ENCODE measurements at regions not wholly inside any gene's neighbourhood (a gene's known extent, or its start where the extent isn't known, plus 50 kb on each side); places are given as distances from the start of the nearest gene placed in this dataset.

DNA sequence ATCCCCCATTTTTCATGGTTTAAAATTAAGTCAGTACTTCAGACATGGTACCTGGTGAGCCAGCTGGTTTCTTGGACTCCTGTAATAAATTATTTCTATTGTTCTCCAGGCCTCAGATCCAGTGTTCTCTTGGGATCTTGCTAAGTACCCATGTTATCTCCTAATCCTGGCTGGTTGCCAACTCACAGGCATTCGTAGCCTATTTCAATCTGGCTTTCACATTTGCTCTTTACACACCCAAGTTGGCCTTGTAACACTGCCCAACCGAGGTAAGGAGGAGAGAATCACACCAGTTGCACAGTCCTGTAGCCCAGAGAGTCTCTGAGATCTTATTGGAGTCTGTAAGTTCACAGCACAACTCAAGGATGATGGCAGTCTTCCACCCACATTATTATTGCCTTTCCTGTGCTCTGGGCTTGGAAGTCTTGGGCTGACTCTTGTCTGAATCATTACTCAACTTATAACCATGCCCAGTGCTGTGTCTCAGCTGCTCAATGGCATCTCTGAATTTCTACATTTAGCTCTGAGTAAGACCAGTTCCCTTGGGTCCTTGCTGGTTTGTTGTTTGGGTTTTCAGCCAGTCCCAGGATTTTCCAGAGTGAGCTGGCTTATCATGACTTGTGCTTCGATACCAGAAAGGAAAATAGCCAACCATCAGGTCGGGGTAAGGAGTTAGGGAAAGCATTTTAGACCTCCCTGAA, 76.6 kb upstream of the KLF12 start:
- TF ChIP-seq POLR2A (IDR thresholded peaks at IDR 0.05; ENCODE audit: low read length) (no peak), GATA1 (IDR thresholded peaks at IDR 0.05; ENCODE audit: low read depth, low read length) (no peak)

Measured in erythroblast (primary cell).